HepG2 (cell line): ENCODE measurements at regions not wholly inside any gene's neighbourhood (a gene's known extent, or its start where the extent isn't known, plus 50 kb on each side); places are given as distances from the start of the nearest gene placed in this dataset.
"Not testable (repeated sequence)": the region's sequence is repeated elsewhere in the genome, so short reads cannot be mapped to it uniquely, and the experiment has no call there.

Experiments
- EZH2 ChIP-seq: conservative IDR thresholded peaks from 2 replicates; pipeline ENCODE4 v1.6.1; 2012; ENCODE audit warnings: mild to moderate bottlenecking, low read depth, low read length, moderate library complexity
- POLR2A ChIP-seq, 2 experiments: IDR thresholded peaks; 2 replicates each; pipeline ENCODE4 v1.6.1; 2011; ENCODE audit warnings: low read depth in 2 of 2, low read length in 2 of 2, mild to moderate bottlenecking in 1 of 2, moderate library complexity in 1 of 2; ENCODE audit not compliant: insufficient read depth in 1 of 2
- SALL1 ChIP-seq: sonication (generic); formaldehyde crosslinking; IDR thresholded peaks from 2 replicates; pipeline ENCODE4 v1.8.0; 2022; ENCODE audit warnings: mild to moderate bottlenecking, missing genetic modification reagents
- XBP1 ChIP-seq: sonication (generic); formaldehyde crosslinking; IDR thresholded peaks from 2 replicates; pipeline ENCODE4 v1.5.0; 2020; ENCODE audit warnings: missing genetic modification reagents
- ZBTB43 ChIP-seq: sonication (generic); formaldehyde crosslinking; conservative IDR thresholded peaks from 2 replicates; pipeline ENCODE4 v1.4.0; 2020; ENCODE audit warnings: missing genetic modification reagents
- ZNF317 ChIP-seq: sonication (generic); formaldehyde crosslinking; IDR thresholded peaks from 2 replicates; pipeline ENCODE4 v1.5.0; 2020; ENCODE audit warnings: mild to moderate bottlenecking, missing genetic modification reagents
- ZNF513 ChIP-seq: sonication (generic); formaldehyde crosslinking; conservative IDR thresholded peaks from 2 replicates; pipeline ENCODE4 v1.5.0; 2020; ENCODE audit warnings: missing genetic modification reagents
- ZNF597 ChIP-seq: sonication (generic); formaldehyde crosslinking; IDR thresholded peaks from 2 replicates; pipeline ENCODE4 v1.5.0; 2020; ENCODE audit warnings: missing genetic modification reagents
- ZNF75D ChIP-seq: sonication (generic); formaldehyde crosslinking; IDR thresholded peaks from 2 replicates; pipeline ENCODE4 v1.8.1; 2023; ENCODE audit warnings: missing genetic modification reagents, mild to moderate bottlenecking, borderline replicate concordance
- ZNF792 ChIP-seq: IDR thresholded peaks from 2 replicates; pipeline ENCODE4 v1.6.1; 2016
- TF ChIP-seq, protein P1 (sequence below): sonication (generic); formaldehyde crosslinking; IDR thresholded peaks from 2 replicates; pipeline ENCODE4 v1.5.1; 2020; ENCODE audit warnings: mild to moderate bottlenecking, missing genetic modification reagents, moderate library complexity
- TF ChIP-seq, protein P2 (sequence below): sonication (generic); formaldehyde crosslinking; IDR thresholded peaks from 2 replicates; pipeline ENCODE4 v1.9.0; 2021; ENCODE audit warnings: missing genetic modification reagents, borderline replicate concordance

DNA sequence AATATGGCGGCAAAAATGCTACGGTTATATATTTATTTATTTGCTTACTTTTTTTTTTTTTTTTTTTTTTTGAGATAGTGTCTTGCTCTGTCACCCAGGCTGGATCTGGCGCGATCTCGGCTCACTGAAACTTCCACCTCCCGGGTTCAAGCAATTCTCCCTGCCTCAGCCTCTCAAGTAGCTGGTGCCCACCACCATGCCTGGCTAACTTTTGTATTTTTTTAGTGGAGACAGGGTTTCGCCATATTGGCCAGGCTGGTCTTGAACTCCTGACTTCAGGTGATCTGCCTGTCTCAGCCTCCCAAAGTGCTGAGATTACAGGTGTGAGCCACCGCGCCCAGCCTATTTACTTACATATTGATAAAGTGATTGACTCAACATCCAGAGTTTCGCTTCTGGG, 511.6 kb downstream of the ZPLD1 start:
- TF ChIP-seq ZNF317 (CRISPR knock-in tag); EZH2; ZNF597 (CRISPR knock-in tag); ZNF792 (CRISPR knock-in tag); ZNF75D (CRISPR knock-in tag); SALL1 (CRISPR knock-in tag); POLR2A (IDR thresholded peaks at IDR 0.05; ENCODE audit: insufficient read depth in 1 of 2, low read depth in 2 of 2, low read length in 2 of 2); ZNF513 (CRISPR knock-in tag); XBP1 (CRISPR knock-in tag); ZBTB43 (CRISPR knock-in tag): not testable (repeated sequence)
- TF ChIP-seq, protein P1, sequence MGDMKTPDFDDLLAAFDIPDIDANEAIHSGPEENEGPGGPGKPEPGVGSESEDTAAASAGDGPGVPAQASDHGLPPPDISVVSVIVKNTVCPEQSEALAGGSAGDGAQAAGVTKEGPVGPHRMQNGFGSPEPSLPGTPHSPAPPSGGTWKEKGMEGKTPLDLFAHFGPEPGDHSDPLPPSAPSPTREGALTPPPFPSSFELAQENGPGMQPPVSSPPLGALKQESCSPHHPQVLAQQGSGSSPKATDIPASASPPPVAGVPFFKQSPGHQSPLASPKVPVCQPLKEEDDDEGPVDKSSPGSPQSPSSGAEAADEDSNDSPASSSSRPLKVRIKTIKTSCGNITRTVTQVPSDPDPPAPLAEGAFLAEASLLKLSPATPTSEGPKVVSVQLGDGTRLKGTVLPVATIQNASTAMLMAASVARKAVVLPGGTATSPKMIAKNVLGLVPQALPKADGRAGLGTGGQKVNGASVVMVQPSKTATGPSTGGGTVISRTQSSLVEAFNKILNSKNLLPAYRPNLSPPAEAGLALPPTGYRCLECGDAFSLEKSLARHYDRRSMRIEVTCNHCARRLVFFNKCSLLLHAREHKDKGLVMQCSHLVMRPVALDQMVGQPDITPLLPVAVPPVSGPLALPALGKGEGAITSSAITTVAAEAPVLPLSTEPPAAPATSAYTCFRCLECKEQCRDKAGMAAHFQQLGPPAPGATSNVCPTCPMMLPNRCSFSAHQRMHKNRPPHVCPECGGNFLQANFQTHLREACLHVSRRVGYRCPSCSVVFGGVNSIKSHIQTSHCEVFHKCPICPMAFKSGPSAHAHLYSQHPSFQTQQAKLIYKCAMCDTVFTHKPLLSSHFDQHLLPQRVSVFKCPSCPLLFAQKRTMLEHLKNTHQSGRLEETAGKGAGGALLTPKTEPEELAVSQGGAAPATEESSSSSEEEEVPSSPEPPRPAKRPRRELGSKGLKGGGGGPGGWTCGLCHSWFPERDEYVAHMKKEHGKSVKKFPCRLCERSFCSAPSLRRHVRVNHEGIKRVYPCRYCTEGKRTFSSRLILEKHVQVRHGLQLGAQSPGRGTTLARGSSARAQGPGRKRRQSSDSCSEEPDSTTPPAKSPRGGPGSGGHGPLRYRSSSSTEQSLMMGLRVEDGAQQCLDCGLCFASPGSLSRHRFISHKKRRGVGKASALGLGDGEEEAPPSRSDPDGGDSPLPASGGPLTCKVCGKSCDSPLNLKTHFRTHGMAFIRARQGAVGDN (CRISPR knock-in tag) = not testable (repeated sequence)
- TF ChIP-seq, protein P2, sequence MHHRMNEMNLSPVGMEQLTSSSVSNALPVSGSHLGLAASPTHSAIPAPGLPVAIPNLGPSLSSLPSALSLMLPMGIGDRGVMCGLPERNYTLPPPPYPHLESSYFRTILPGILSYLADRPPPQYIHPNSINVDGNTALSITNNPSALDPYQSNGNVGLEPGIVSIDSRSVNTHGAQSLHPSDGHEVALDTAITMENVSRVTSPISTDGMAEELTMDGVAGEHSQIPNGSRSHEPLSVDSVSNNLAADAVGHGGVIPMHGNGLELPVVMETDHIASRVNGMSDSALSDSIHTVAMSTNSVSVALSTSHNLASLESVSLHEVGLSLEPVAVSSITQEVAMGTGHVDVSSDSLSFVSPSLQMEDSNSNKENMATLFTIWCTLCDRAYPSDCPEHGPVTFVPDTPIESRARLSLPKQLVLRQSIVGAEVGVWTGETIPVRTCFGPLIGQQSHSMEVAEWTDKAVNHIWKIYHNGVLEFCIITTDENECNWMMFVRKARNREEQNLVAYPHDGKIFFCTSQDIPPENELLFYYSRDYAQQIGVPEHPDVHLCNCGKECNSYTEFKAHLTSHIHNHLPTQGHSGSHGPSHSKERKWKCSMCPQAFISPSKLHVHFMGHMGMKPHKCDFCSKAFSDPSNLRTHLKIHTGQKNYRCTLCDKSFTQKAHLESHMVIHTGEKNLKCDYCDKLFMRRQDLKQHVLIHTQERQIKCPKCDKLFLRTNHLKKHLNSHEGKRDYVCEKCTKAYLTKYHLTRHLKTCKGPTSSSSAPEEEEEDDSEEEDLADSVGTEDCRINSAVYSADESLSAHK (CRISPR knock-in tag) = not testable (repeated sequence)
